AG10803 (cell line): ENCODE measurements at regions not wholly inside any gene's neighbourhood (a gene's known extent, or its start where the extent isn't known, plus 50 kb on each side); places are given as distances from the start of the nearest gene placed in this dataset.

ENCODE experiments used
- DNase-seq: peaks from one replicate; pipeline ENCODE4 v3.0.0; 2010; ENCODE audit warnings: low read depth
- H3K4me3 ChIP-seq: 2 replicates; pipeline ENCODE4 v1.5.1; 2011; ENCODE audit warnings: mild to moderate bottlenecking, low read length, control low read depth
- CTCF ChIP-seq: conservative IDR thresholded peaks from 2 replicates; pipeline ENCODE4 v1.5.1; 2011; ENCODE audit warnings: mild to moderate bottlenecking, low read length, control low read depth, inconsistent platforms

- DNase-seq = peak; percentile 18
- no peak for TF ChIP-seq CTCF
- no peak overlapping the region for H3K4me3 ChIP-seq
Measured at GRCh38 chr13:74931698-74932433, 550.1 kb downstream of the TBC1D4 start.

DNA sequence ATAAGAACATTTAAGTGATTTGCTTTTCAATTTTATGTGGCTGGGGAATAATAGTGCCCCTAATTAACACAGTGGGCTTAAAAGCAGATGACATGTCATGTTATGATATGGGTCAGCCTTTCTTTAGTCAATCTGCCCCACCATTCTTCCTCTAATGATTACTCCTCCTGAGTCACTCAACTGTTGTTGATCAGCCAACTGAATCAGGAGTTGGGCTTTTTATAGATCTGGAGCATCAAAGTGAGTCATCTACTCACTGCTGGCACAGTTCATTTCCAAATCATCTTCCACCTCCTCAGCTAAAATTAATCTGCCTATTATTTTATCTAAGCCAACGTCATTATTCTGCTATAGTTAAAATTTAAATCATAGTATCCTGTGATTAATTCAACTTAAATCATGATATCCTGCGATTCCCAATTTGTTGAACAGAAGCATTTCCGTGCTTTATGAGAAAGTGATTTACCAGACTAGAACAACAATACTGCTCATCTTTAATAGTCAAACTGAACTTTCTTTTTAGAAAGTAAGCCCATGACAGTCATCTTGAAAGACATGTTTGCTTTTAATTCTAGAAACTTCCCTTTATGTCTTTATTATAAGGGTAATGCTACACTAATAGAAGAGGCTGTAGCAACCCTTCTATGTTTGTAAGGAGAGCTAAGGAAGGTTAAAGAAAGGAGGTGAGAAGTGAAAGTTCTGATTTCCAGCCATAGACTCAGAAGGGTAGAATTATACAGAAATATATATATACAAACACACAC is 551.4 kb downstream of the TBC1D4 start:
- peak; percentile 61 for DNase-seq
- no peak for TF ChIP-seq CTCF
- H3K4me3 ChIP-seq = no peak overlapping the region

GRCh38 chr13:74929436-74929835 is 552.5 kb downstream of the TBC1D4 start:
- TF ChIP-seq CTCF = no peak
- no peak overlapping the region for H3K4me3 ChIP-seq
- no peak for DNase-seq

DNA sequence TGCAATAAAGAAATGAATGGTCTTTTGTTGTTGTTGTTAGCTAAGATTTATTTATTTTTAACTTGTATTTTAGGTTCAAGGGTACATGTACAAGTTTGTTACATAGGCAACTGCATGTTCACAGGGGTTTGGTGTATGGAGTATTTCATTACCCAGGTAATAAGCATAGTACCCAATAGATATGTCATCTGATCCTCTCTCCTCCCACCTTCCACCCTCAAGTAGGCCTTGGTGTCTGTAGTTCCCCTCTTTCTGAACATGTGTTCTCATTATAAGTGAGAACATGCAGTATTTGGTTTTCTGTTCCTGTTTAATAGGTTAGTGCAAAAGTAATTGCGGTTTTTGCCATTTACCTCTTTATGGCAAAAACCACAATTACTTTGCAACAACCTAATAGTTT is 554.1 kb downstream of the TBC1D4 start:
- no peak overlapping the region for H3K4me3 ChIP-seq
- no peak for DNase-seq
- no peak for TF ChIP-seq CTCF

- H3K4me3 ChIP-seq = no peak overlapping the region
- DNase-seq = no peak
- TF ChIP-seq CTCF = no peak
Measured at GRCh38 chr13:74922963-74923362, 559.0 kb downstream of the TBC1D4 start.

- TF ChIP-seq CTCF = no peak
- DNase-seq = no peak
- no peak overlapping the region for H3K4me3 ChIP-seq
Measured at GRCh38 chr13:74921326-74921725, 560.6 kb downstream of the TBC1D4 start.

- TF ChIP-seq CTCF = no peak
- DNase-seq = no peak
- no peak overlapping the region for H3K4me3 ChIP-seq
Measured at GRCh38 chr13:74920920-74921319, 561.0 kb downstream of the TBC1D4 start.
